IPS-18a (cell line): ENCODE measurements at regions not wholly inside any gene's neighbourhood (a gene's known extent, or its start where the extent isn't known, plus 50 kb on each side); places are given as distances from the start of the nearest gene placed in this dataset.
"Not testable (repeated sequence)": the region's sequence is repeated elsewhere in the genome, so short reads cannot be mapped to it uniquely, and the experiment has no call there.

Source experiments
- H3K27ac ChIP-seq: one replicate; pipeline ENCODE4 v1.5.1; 2013; ENCODE audit warnings: low read length
- H3K27me3 ChIP-seq: one replicate; pipeline ENCODE4 v1.6.1; 2013; ENCODE audit warnings: mild to moderate bottlenecking, low read length; ENCODE audit not compliant: control insufficient read depth, insufficient read depth
- H3K36me3 ChIP-seq: one replicate; pipeline ENCODE4 v1.6.1; 2013; ENCODE audit warnings: low read depth, low read length; ENCODE audit not compliant: control insufficient read depth
- H3K4me1 ChIP-seq: one replicate; pipeline ENCODE4 v1.6.1; 2013; ENCODE audit warnings: low read depth, low read length; ENCODE audit not compliant: control insufficient read depth
- H3K4me3 ChIP-seq: one replicate; pipeline ENCODE4 v1.5.1; 2013; ENCODE audit warnings: low read length
- H3K9ac ChIP-seq: one replicate; pipeline ENCODE4 v1.6.1; 2013; ENCODE audit warnings: mild to moderate bottlenecking, low read length, moderate library complexity
- H3K9me3 ChIP-seq: one replicate; pipeline ENCODE4 v1.6.1; 2013; ENCODE audit warnings: low read depth, low read length; ENCODE audit not compliant: control insufficient read depth

GRCh38 chr7:57676928-57677327, 227.0 kb downstream of the ZNF716 start:
- H3K27me3 ChIP-seq, H3K27ac ChIP-seq, H3K9ac ChIP-seq, H3K4me1 ChIP-seq, H3K36me3 ChIP-seq, H3K4me3 ChIP-seq: not testable (repeated sequence)
- peaks cover 14% of the 10 kb centered on the region for H3K9me3 ChIP-seq

GRCh38 chr7:57685418-57685817, 235.4 kb downstream of the ZNF716 start:
- Histone ChIP-seq H3K4me1 (no peaks in the 10 kb centered on the region), H3K27ac (no peak overlapping the region), H3K27me3 (no peaks in the 10 kb centered on the region), H3K36me3 (no peaks in the 10 kb centered on the region), H3K9me3 (peaks cover 24% of the 10 kb centered on the region), H3K9ac (no peak overlapping the region), H3K4me3 (no peak overlapping the region)
